Muscle of leg (tissue), 3 donors: ENCODE measurements at regions not wholly inside any gene's neighbourhood (a gene's known extent, or its start where the extent isn't known, plus 50 kb on each side); places are given as distances from the start of the nearest gene placed in this dataset.

Experiments
- DNase-seq: peaks from one replicate; pipeline ENCODE4 v3.0.0; 2013
- H3K27ac ChIP-seq: one replicate; pipeline ENCODE4 v1.5.1; 2013; ENCODE audit warnings: mild to moderate bottlenecking, low read length, control low read depth
- H3K27me3 ChIP-seq: one replicate; pipeline ENCODE4 v1.6.1; 2013; ENCODE audit warnings: low read length; ENCODE audit not compliant: control insufficient read depth, insufficient read depth
- H3K36me3 ChIP-seq: one replicate; pipeline ENCODE4 v1.6.1; 2013; ENCODE audit warnings: low read length; ENCODE audit not compliant: control insufficient read depth, insufficient read depth
- H3K4me1 ChIP-seq: one replicate; pipeline ENCODE4 v1.6.1; 2013; ENCODE audit warnings: low read length; ENCODE audit not compliant: control insufficient read depth, insufficient read depth
- H3K4me3 ChIP-seq: one replicate; pipeline ENCODE4 v1.5.1; 2013; ENCODE audit warnings: low read length, control low read depth
- H3K9me3 ChIP-seq: replicated peaks from 2 replicates; pipeline ENCODE4 v1.6.1; 2013; ENCODE audit warnings: low read depth, low read length; ENCODE audit not compliant: control insufficient read depth
- whole genome bisulfite sequencing: methylation state at CpG from one replicate; pipeline ENCODE4 v1.1.5; 2013; ENCODE audit warnings: missing lambda C conversion rate; ENCODE audit not compliant: insufficient coverage; 5-methylcytosine and 5-hydroxymethylcytosine counted together

GRCh38 chr13:106373989-106374572 is 161.4 kb downstream of the EFNB2 start:
- Histone ChIP-seq H3K4me3 (no peak overlapping the region), H3K27me3 (no peaks in the 10 kb centered on the region), H3K27ac (no peak overlapping the region), H3K4me1 (peaks cover 9% of the 10 kb centered on the region), H3K9me3 (no peaks in the 10 kb centered on the region), H3K36me3 (no peaks in the 10 kb centered on the region)
- WGBS: 50% methylated on average over 2 of the region's 4 CpGs
- peak; percentile 78 for DNase-seq

GRCh38 chr13:106373304-106373988 is 162.0 kb downstream of the EFNB2 start:
- 33% methylated on average over 7 of the region's 7 CpGs for WGBS
- peak; percentile 38 for DNase-seq
- Histone ChIP-seq H3K27ac (no peak overlapping the region), H3K36me3 (no peaks in the 10 kb centered on the region), H3K27me3 (no peaks in the 10 kb centered on the region), H3K4me3 (no peak overlapping the region), H3K4me1 (peaks cover 9% of the 10 kb centered on the region), H3K9me3 (no peaks in the 10 kb centered on the region)

GRCh38 chr13:106372199-106373155 is 163.0 kb downstream of the EFNB2 start:
- H3K9me3 ChIP-seq: no peaks in the 10 kb centered on the region
- H3K27me3 ChIP-seq: no peaks in the 10 kb centered on the region
- WGBS: 50% methylated on average over 2 of the region's 7 CpGs
- peak; percentile 28 for DNase-seq
- H3K4me3 ChIP-seq: no peak overlapping the region
- no peak overlapping the region for H3K27ac ChIP-seq
- H3K36me3 ChIP-seq: no peaks in the 10 kb centered on the region
- H3K4me1 ChIP-seq: peaks cover 9% of the 10 kb centered on the region

GRCh38 chr13:106371024-106371423 is 164.4 kb downstream of the EFNB2 start:
- H3K27ac ChIP-seq: no peak overlapping the region
- no peak for DNase-seq
- peaks cover 9% of the 10 kb centered on the region for H3K4me1 ChIP-seq
- H3K36me3 ChIP-seq: no peaks in the 10 kb centered on the region
- WGBS: 97% methylated on average over 5 of the region's 5 CpGs
- no peak overlapping the region for H3K4me3 ChIP-seq
- no peaks in the 10 kb centered on the region for H3K9me3 ChIP-seq
- H3K27me3 ChIP-seq: no peaks in the 10 kb centered on the region

GRCh38 chr13:106369858-106370257 is 165.6 kb downstream of the EFNB2 start:
- no peaks in the 10 kb centered on the region for H3K36me3 ChIP-seq
- H3K4me1 ChIP-seq: peaks cover 9% of the 10 kb centered on the region
- H3K27me3 ChIP-seq: no peaks in the 10 kb centered on the region
- no CpG with 5 or more reads among the region's 2 CpGs for WGBS
- H3K27ac ChIP-seq: no peak overlapping the region
- peaks cover 2% of the 10 kb centered on the region for H3K9me3 ChIP-seq
- no peak for DNase-seq
- no peak overlapping the region for H3K4me3 ChIP-seq

- Histone ChIP-seq H3K36me3 (no peaks in the 10 kb centered on the region), H3K4me3 (no peak overlapping the region), H3K27me3 (no peaks in the 10 kb centered on the region), H3K4me1 (peaks cover 8% of the 10 kb centered on the region), H3K9me3 (peaks cover 5% of the 10 kb centered on the region), H3K27ac (no peak overlapping the region)
- WGBS: 61% methylated on average over 2 of the region's 6 CpGs
- peak; percentile 38 for DNase-seq
These were observed 166.4 kb downstream of the EFNB2 start for GRCh38 chr13:106369091-106369490.

- Histone ChIP-seq H3K27ac (no peak overlapping the region), H3K4me1 (no peaks in the 10 kb centered on the region), H3K4me3 (no peak overlapping the region), H3K9me3 (peaks cover 5% of the 10 kb centered on the region), H3K36me3 (no peaks in the 10 kb centered on the region), H3K27me3 (no peaks in the 10 kb centered on the region)
- WGBS: 50% methylated on average over 1 of the region's 3 CpGs
- DNase-seq: no peak
These were observed 168.0 kb downstream of the EFNB2 start for GRCh38 chr13:106367361-106367971.

GRCh38 chr13:106362707-106363106 is 172.8 kb downstream of the EFNB2 start:
- DNase-seq: no peak
- 64% methylated on average over 1 of the region's 5 CpGs for WGBS
- no peaks in the 10 kb centered on the region for H3K27me3 ChIP-seq
- H3K27ac ChIP-seq: no peak overlapping the region
- no peaks in the 10 kb centered on the region for H3K4me1 ChIP-seq
- H3K36me3 ChIP-seq: no peaks in the 10 kb centered on the region
- H3K4me3 ChIP-seq: no peak overlapping the region
- peaks cover 5% of the 10 kb centered on the region for H3K9me3 ChIP-seq

GRCh38 chr13:106361621-106362020 is 173.8 kb downstream of the EFNB2 start:
- H3K4me1 ChIP-seq: peaks cover 3% of the 10 kb centered on the region
- H3K9me3 ChIP-seq: peaks cover 5% of the 10 kb centered on the region
- no peak overlapping the region for H3K27ac ChIP-seq
- DNase-seq: no peak
- no CpG with 5 or more reads among the region's 2 CpGs for WGBS
- no peak overlapping the region for H3K4me3 ChIP-seq
- H3K36me3 ChIP-seq: no peaks in the 10 kb centered on the region
- H3K27me3 ChIP-seq: no peaks in the 10 kb centered on the region

- Histone ChIP-seq H3K36me3 (no peaks in the 10 kb centered on the region), H3K9me3 (no peaks in the 10 kb centered on the region), H3K4me1 (peaks cover 3% of the 10 kb centered on the region), H3K4me3 (no peak overlapping the region), H3K27me3 (no peaks in the 10 kb centered on the region), H3K27ac (no peak overlapping the region)
- peak; percentile 59 for DNase-seq
- no CpG with 5 or more reads among the region's 2 CpGs for WGBS
These were observed 178.3 kb downstream of the EFNB2 start for GRCh38 chr13:106357198-106357597.
